Stimulated activated CD4-positive, alpha-beta T cell treated with anti-CD3 and anti-CD28 coated beads, Interleukin-2, amount 100 ng/mL, for 24 hours (primary cell): ENCODE measurements at regions not wholly inside any gene's neighbourhood (a gene's known extent, or its start where the extent isn't known, plus 50 kb on each side); places are given as distances from the start of the nearest gene placed in this dataset.

Experiments used
- DNase-seq, 2 donors: peaks; one replicate each; pipeline ENCODE4 v3.0.0-alpha.2; 2020

GRCh38 chr6:21478411-21478810 lies 115.1 kb upstream of the SOX4 start:
- DNase-seq, result no peak

GRCh38 chr6:21478883-21479539 lies 114.5 kb upstream of the SOX4 start:
- no peak for DNase-seq

- no peak for DNase-seq
Measured at GRCh38 chr6:21486115-21486514, 107.4 kb upstream of the SOX4 start.

- no peak for DNase-seq
Measured at GRCh38 chr6:21489826-21490225, 103.7 kb upstream of the SOX4 start.

- no peak for DNase-seq
Measured at GRCh38 chr6:21491955-21492354, 101.6 kb upstream of the SOX4 start.

GRCh38 chr6:21494505-21494904 lies 99.0 kb upstream of the SOX4 start:
- DNase-seq, result no peak

- no peak for DNase-seq
Measured at GRCh38 chr6:21496196-21496595, 97.4 kb upstream of the SOX4 start.

GRCh38 chr6:21496706-21497105 lies 96.8 kb upstream of the SOX4 start:
- no peak for DNase-seq

- no peak for DNase-seq
Measured at GRCh38 chr6:21500314-21501020, 93.1 kb upstream of the SOX4 start.

- no peak for DNase-seq
Measured at GRCh38 chr6:21501021-21501354, 92.6 kb upstream of the SOX4 start.

GRCh38 chr6:21501815-21502214 lies 91.7 kb upstream of the SOX4 start:
- DNase-seq, result no peak

GRCh38 chr6:21502682-21503081 lies 90.9 kb upstream of the SOX4 start:
- DNase-seq, result no peak

GRCh38 chr6:21504790-21505189 lies 88.8 kb upstream of the SOX4 start:
- no peak for DNase-seq

- DNase-seq, result no peak
Measured at GRCh38 chr6:21505574-21505990, 88.0 kb upstream of the SOX4 start.

- no peak for DNase-seq
Measured at GRCh38 chr6:21506126-21506525, 87.4 kb upstream of the SOX4 start.

GRCh38 chr6:21507811-21508210 lies 85.7 kb upstream of the SOX4 start:
- no peak for DNase-seq

- no peak for DNase-seq
Measured at GRCh38 chr6:21508753-21509152, 84.8 kb upstream of the SOX4 start.

- no peak for DNase-seq
Measured at GRCh38 chr6:21511891-21512550, 81.5 kb upstream of the SOX4 start.

GRCh38 chr6:21514288-21514687 lies 79.3 kb upstream of the SOX4 start:
- DNase-seq, result no peak

- no peak for DNase-seq
Measured at GRCh38 chr6:21518317-21518716, 75.2 kb upstream of the SOX4 start.

GRCh38 chr6:21519642-21520041 lies 73.9 kb upstream of the SOX4 start:
- DNase-seq, result no peak

GRCh38 chr6:21521276-21521675 lies 72.3 kb upstream of the SOX4 start:
- DNase-seq, result no peak

GRCh38 chr6:21522143-21522747 lies 71.3 kb upstream of the SOX4 start:
- no peak for DNase-seq
